IMR-90 (cell line): ENCODE measurements at regions not wholly inside any gene's neighbourhood (a gene's known extent, or its start where the extent isn't known, plus 50 kb on each side); places are given as distances from the start of the nearest gene placed in this dataset.

ENCODE experiments used
- ATAC-seq: fragments of 200-7000 bp; cut with Tn5 transposase; 2 replicates; pipeline ENCODE4 v1.9.1; 2020; ENCODE audit warnings: low read depth, mild to moderate bottlenecking, moderate library complexity
- BruUV-seq: library from RNA; stranded (reverse); fragments of 400-500 nt; replicated peaks from 2 replicates; lab custom pipeline; 2021; lab: Mats Ljungman, UMichigan
- CTCF ChIA-PET: fragments of 300-600 bp; formaldehyde crosslinking; extraction: SDS; loops from one replicate; lab custom pipeline; 2021; ENCODE audit warnings: antibody characterized with exemption; lab: Yijun Ruan, JAX
- POLR2A ChIA-PET: fragments of 300-600 bp; sonication (Branson Sonifier 250); formaldehyde crosslinking; loops from one replicate; lab custom pipeline; 2022; ENCODE audit warnings: antibody characterized with exemption; ENCODE audit not compliant: unreplicated experiment; lab: Charles Lee
- DNase-seq: peaks from one replicate; pipeline ENCODE4 v3.0.0; 2013
- H2AFZ ChIP-seq: replicated peaks from 2 replicates; pipeline ENCODE3; 2013; ENCODE audit warnings: low read length, mild to moderate bottlenecking; ENCODE audit not compliant: poor library complexity
- H2AK5ac ChIP-seq: 2 replicates; pipeline ENCODE4 v1.6.1; 2013; ENCODE audit warnings: low read depth, low read length, inconsistent platforms
- H2AK9ac ChIP-seq: replicated peaks from 2 replicates; pipeline ENCODE3; 2013; ENCODE audit warnings: mild to moderate bottlenecking, low read depth, low read length, moderate library complexity; ENCODE audit not compliant: poor library complexity
- H2BK120ac ChIP-seq: 2 replicates; pipeline ENCODE4 v1.6.1; 2013; ENCODE audit warnings: low read depth, low read length, inconsistent platforms
- H2BK15ac ChIP-seq: 3 replicates; pipeline ENCODE4 v1.6.1; 2013; ENCODE audit warnings: low read depth, low read length, inconsistent platforms
- H2BK20ac ChIP-seq: 2 replicates; pipeline ENCODE4 v1.6.1; 2013; ENCODE audit warnings: low read depth, mild to moderate bottlenecking, inconsistent platforms, low read length, moderate library complexity
- H2BK5ac ChIP-seq: 2 replicates; pipeline ENCODE4 v1.6.1; 2013; ENCODE audit warnings: mild to moderate bottlenecking, low read depth, low read length, inconsistent platforms; ENCODE audit not compliant: poor library complexity, severe bottlenecking
- H3K14ac ChIP-seq: replicated peaks from 2 replicates; pipeline ENCODE4 v1.6.1; 2013; ENCODE audit warnings: low read depth, low read length, inconsistent platforms
- H3K18ac ChIP-seq: 2 replicates; pipeline ENCODE4 v1.6.1; 2013; ENCODE audit warnings: low read depth, low read length, control low read depth
- H3K23ac ChIP-seq: 2 replicates; pipeline ENCODE4 v1.6.1; 2013; ENCODE audit warnings: low read depth, low read length, inconsistent platforms
- H3K27ac ChIP-seq: 2 replicates; pipeline ENCODE4 v1.5.1; 2013; ENCODE audit warnings: mild to moderate bottlenecking, control low read depth, low read length; ENCODE audit not compliant: insufficient read depth
- H3K27me3 ChIP-seq: 2 replicates; pipeline ENCODE4 v1.6.1; 2013; ENCODE audit warnings: low read length; ENCODE audit not compliant: control insufficient read depth, insufficient read depth
- H3K36me3 ChIP-seq: 2 replicates; pipeline ENCODE4 v1.6.1; 2013; ENCODE audit warnings: low read length, mixed read lengths; ENCODE audit not compliant: control insufficient read depth, insufficient read depth
- H3K4ac ChIP-seq: 2 replicates; pipeline ENCODE4 v1.6.1; 2013; ENCODE audit warnings: low read depth, low read length, inconsistent platforms
- H3K4me1 ChIP-seq: 2 replicates; pipeline ENCODE4 v1.6.1; 2013; ENCODE audit warnings: low read length, mixed read lengths; ENCODE audit not compliant: control insufficient read depth, insufficient read depth
- H3K4me2 ChIP-seq: 2 replicates; pipeline ENCODE4 v1.6.1; 2013; ENCODE audit warnings: low read depth, mild to moderate bottlenecking, control low read depth, low read length, moderate library complexity
- H3K4me3 ChIP-seq: 2 replicates; pipeline ENCODE4 v1.5.1; 2013; ENCODE audit warnings: low read depth, mild to moderate bottlenecking, control low read depth, low read length, moderate library complexity; ENCODE audit not compliant: insufficient read depth
- H3K56ac ChIP-seq: 2 replicates; pipeline ENCODE4 v1.6.1; 2013; ENCODE audit warnings: low read length, inconsistent platforms; ENCODE audit not compliant: insufficient read depth; ENCODE audit errors: extremely low read depth
- H3K79me1 ChIP-seq, 2 experiments: 2 replicates each; pipeline ENCODE4 v1.6.1; 2013; ENCODE audit warnings: low read length in 2 of 2, inconsistent platforms in 1 of 2, low read depth in 1 of 2
- H3K9ac ChIP-seq: 2 replicates; pipeline ENCODE4 v1.6.1; 2013; ENCODE audit warnings: low read depth, low read length, control low read depth
- H3K9me1 ChIP-seq: 2 replicates; pipeline ENCODE4 v1.6.1; 2013; ENCODE audit warnings: low read length, inconsistent platforms; ENCODE audit not compliant: insufficient read depth
- H3K9me3 ChIP-seq: 2 replicates; pipeline ENCODE4 v1.6.1; 2013; ENCODE audit warnings: low read length; ENCODE audit not compliant: control insufficient read depth, insufficient read depth
- H4K20me1 ChIP-seq: 2 replicates; pipeline ENCODE4 v1.6.1; 2013; ENCODE audit warnings: low read length, inconsistent platforms; ENCODE audit not compliant: insufficient read depth
- H4K5ac ChIP-seq: 2 replicates; pipeline ENCODE4 v1.6.1; 2013; ENCODE audit warnings: mild to moderate bottlenecking, low read depth, low read length, control low read depth
- H4K8ac ChIP-seq, 2 experiments: 2 replicates each; pipeline ENCODE4 v1.6.1; 2013; ENCODE audit warnings: low read depth in 2 of 2, low read length in 2 of 2, control low read depth in 1 of 2, inconsistent platforms in 1 of 2
- H4K91ac ChIP-seq: 2 replicates; pipeline ENCODE4 v1.6.1; 2013; ENCODE audit warnings: low read depth, low read length, inconsistent platforms; ENCODE audit not compliant: insufficient read depth
- BHLHE40 ChIP-seq: fragments of 150-350 bp; IDR thresholded peaks from 2 replicates; pipeline ENCODE4 v1.6.1; 2016; ENCODE audit warnings: mild to moderate bottlenecking, low read depth, low read length
- MXI1 ChIP-seq: IDR thresholded peaks from 2 replicates; pipeline ENCODE4 v1.6.1; 2012; ENCODE audit warnings: low read depth, mild to moderate bottlenecking, low read length, moderate library complexity, borderline replicate concordance
- WGBS, 2 experiments: methylation state at CpG; one replicate each; pipeline versions ENCODE4 v1.1.5 to v1.1.7; 2013; ENCODE audit warnings: missing lambda C conversion rate in 2 of 2; ENCODE audit not compliant: insufficient read length in 1 of 2; ENCODE audit errors: extremely low coverage in 2 of 2; 5-methylcytosine and 5-hydroxymethylcytosine counted together
- dilution Hi-C: fragments of 300-500 bp; cut with HindIII; formaldehyde crosslinking; loops from one replicate; pipeline ENCODE4 v1.14.3; 2018; ENCODE audit warnings: low sequenced_read_pairs; ENCODE audit not compliant: unreplicated experiment
- in situ Hi-C: fragments of 300-500 bp; cut with MboI; formaldehyde crosslinking; loops from 3 replicates; pipeline ENCODE4 v1.14.3; 2019; ENCODE audit warnings: low sequenced_read_pairs, inconsistent platforms, mixed read lengths
- intact Hi-C: fragments of 100-400 bp; cut with micrococcal nuclease; formaldehyde crosslinking; loops from 2 replicates; pipeline ENCODE4 v1.10.0; 2022

GRCh38 chr11:8779107-8779506, 96.5 kb downstream of the RPL27A start:
- ATAC-seq (no peak), DNase-seq (no peak)
- Histone ChIP-seq H4K5ac (0 out of 2 replicates have a peak overlapping the region, but pooled peaks have one; percentile 58), H3K18ac (peak overlapping the region; percentile 42), H3K9ac (no peak overlapping the region), H3K79me1 (peaks cover 40 to 81% of the 10 kb centered on the region in 2 experiments), H3K4me3 (no peak overlapping the region), H3K27ac (no peak overlapping the region), H3K4ac (peak overlapping the region; percentile 57; the same call in 1 of the 2 replicates), H3K14ac (peak overlapping the region; percentile 10; the same call in 1 of the 2 replicates), H3K36me3 (peaks cover 17% of the 10 kb centered on the region), H3K4me1 (peaks cover 17% of the 10 kb centered on the region), H3K9me3 (no peaks in the 10 kb centered on the region), H4K91ac (0 out of 2 replicates have a peak overlapping the region, but pooled peaks have one; percentile 38), H3K9me1 (peaks cover 49% of the 10 kb centered on the region), H2AK9ac (no peak overlapping the region), H2BK20ac (no peak overlapping the region), H3K4me2 (no peak overlapping the region), H3K56ac (no peak overlapping the region), H3K27me3 (no peaks in the 10 kb centered on the region), H2BK120ac (no peak overlapping the region), H2BK5ac (no peak overlapping the region), H3K23ac (peak overlapping the region; percentile 83), H2AK5ac (no peak overlapping the region), H4K20me1 (peaks cover 48% of the 10 kb centered on the region), H2AFZ (no peak overlapping the region), H4K8ac (no peak overlapping the region), H2BK15ac (no peak overlapping the region)
- 86% methylated on average over 1 of the region's 4 CpGs; no CpG with 5 or more reads in 1 of the 2 experiments for WGBS, 2 experiments
- in situ Hi-C loops (no loop called here), intact Hi-C loops (no loop called here), dilution Hi-C loops (no loop called here)
- ChIA-PET POLR2A (no interaction called here), CTCF (no interaction called here)
- no TSS peak for BruUV-seq
- no peak for TF ChIP-seq MXI1
- 0 out of 2 replicates have a peak, but pooled peaks have one; percentile 38 for TF ChIP-seq BHLHE40
